PC-3 (cell line): ENCODE measurements at regions not wholly inside any gene's neighbourhood (a gene's known extent, or its start where the extent isn't known, plus 50 kb on each side); places are given as distances from the start of the nearest gene placed in this dataset.

Source experiments
- ATAC-seq: fragments of 200-7000 bp; cut with Tn5 transposase; 2 replicates; pipeline ENCODE4 v1.9.1; 2020; ENCODE audit warnings: mild to moderate bottlenecking, moderate library complexity
- BruUV-seq: library from RNA; stranded (reverse); fragments of 400-500 nt; replicated peaks from 2 replicates; lab custom pipeline; 2021; lab: Mats Ljungman, UMichigan
- CTCF ChIA-PET: fragments of 300-600 bp; sonication (Branson Sonifier 250); formaldehyde crosslinking; loops from one replicate; lab custom pipeline; 2022; ENCODE audit warnings: antibody characterized with exemption; lab: Charles Lee
- POLR2A ChIA-PET: fragments of 300-600 bp; sonication (Branson Sonifier 250); formaldehyde crosslinking; loops from one replicate; lab custom pipeline; 2022; ENCODE audit warnings: antibody characterized with exemption; ENCODE audit not compliant: unreplicated experiment; lab: Charles Lee
- DNase-seq: peaks from one replicate; pipeline ENCODE4 v3.0.0-alpha.2; 2015
- H2AFZ ChIP-seq: fragments of 300-600 bp; sonication (generic); 2 replicates; pipeline ENCODE4 v1.6.0; 2016; ENCODE audit warnings: antibody characterized with exemption, low read length
- H3F3A ChIP-seq: fragments of 300-600 bp; sonication (generic); one replicate; pipeline ENCODE4 v1.6.0; 2017; ENCODE audit warnings: antibody characterized with exemption, low read length, control low read depth, mild to moderate bottlenecking; ENCODE audit not compliant: unreplicated experiment
- H3K27ac ChIP-seq: fragments of 300-600 bp; sonication (generic); 2 replicates; pipeline ENCODE4 v1.5.1; 2016; ENCODE audit warnings: mild to moderate bottlenecking, low read length
- H3K27me3 ChIP-seq: fragments of 300-600 bp; sonication (generic); 2 replicates; pipeline ENCODE4 v1.6.1; 2016; ENCODE audit warnings: low read length, mixed read lengths
- H3K36me3 ChIP-seq: fragments of 300-600 bp; sonication (generic); 2 replicates; pipeline ENCODE4 v1.6.1; 2016; ENCODE audit warnings: low read depth, mixed run types, low read length, mixed read lengths
- H3K4me1 ChIP-seq: fragments of 300-600 bp; sonication (generic); 2 replicates; pipeline ENCODE4 v1.5.1; 2016; ENCODE audit warnings: low read length; ENCODE audit not compliant: insufficient read depth
- H3K4me2 ChIP-seq: fragments of 300-600 bp; sonication (generic); 2 replicates; pipeline ENCODE4 v1.6.0; 2016; ENCODE audit warnings: low read length
- H3K4me3 ChIP-seq: fragments of 300-600 bp; sonication (generic); 2 replicates; pipeline ENCODE4 v1.5.1; 2016; ENCODE audit warnings: mild to moderate bottlenecking, low read length, mixed read lengths
- H3K79me2 ChIP-seq: fragments of 300-600 bp; sonication (generic); 2 replicates; pipeline ENCODE4 v1.6.1; 2017; ENCODE audit warnings: low read length, mixed read lengths
- H3K9ac ChIP-seq: fragments of 300-600 bp; sonication (generic); 2 replicates; pipeline ENCODE4 v1.6.0; 2016; ENCODE audit warnings: mild to moderate bottlenecking, low read length
- H3K9me2 ChIP-seq: fragments of 300-600 bp; sonication (generic); replicated peaks from 2 replicates; pipeline ENCODE4 v1.6.1; 2016; ENCODE audit warnings: mixed run types, low read length, mixed read lengths
- H3K9me3 ChIP-seq: fragments of 300-600 bp; sonication (generic); 2 replicates; pipeline ENCODE4 v1.6.1; 2016; ENCODE audit warnings: low read length, mixed read lengths
- H4K20me1 ChIP-seq: fragments of 300-600 bp; sonication (generic); 2 replicates; pipeline ENCODE4 v1.6.1; 2016; ENCODE audit warnings: low read length, mixed read lengths
- CTCF ChIP-seq: fragments of 300-600 bp; sonication (generic); conservative IDR thresholded peaks from 2 replicates; pipeline ENCODE4 v1.5.1; 2017; ENCODE audit warnings: antibody characterized with exemption, low read depth, mild to moderate bottlenecking, low read length
- EZH2 ChIP-seq: fragments of 300-600 bp; sonication (generic); IDR thresholded peaks from one replicate; pipeline ENCODE4 v1.6.1; 2017; ENCODE audit warnings: antibody characterized with exemption, mild to moderate bottlenecking, low read length; ENCODE audit not compliant: unreplicated experiment
- EZH2phosphoT487 ChIP-seq: fragments of 300-600 bp; sonication (generic); IDR thresholded peaks from 2 replicates; pipeline ENCODE4 v1.6.1; 2018; ENCODE audit warnings: mild to moderate bottlenecking, antibody characterized with exemption, low read length, borderline replicate concordance
- intact Hi-C: fragments of 100-400 bp; cut with micrococcal nuclease; formaldehyde crosslinking; loops from 2 replicates; pipeline ENCODE4 v1.9.0; 2023

DNA sequence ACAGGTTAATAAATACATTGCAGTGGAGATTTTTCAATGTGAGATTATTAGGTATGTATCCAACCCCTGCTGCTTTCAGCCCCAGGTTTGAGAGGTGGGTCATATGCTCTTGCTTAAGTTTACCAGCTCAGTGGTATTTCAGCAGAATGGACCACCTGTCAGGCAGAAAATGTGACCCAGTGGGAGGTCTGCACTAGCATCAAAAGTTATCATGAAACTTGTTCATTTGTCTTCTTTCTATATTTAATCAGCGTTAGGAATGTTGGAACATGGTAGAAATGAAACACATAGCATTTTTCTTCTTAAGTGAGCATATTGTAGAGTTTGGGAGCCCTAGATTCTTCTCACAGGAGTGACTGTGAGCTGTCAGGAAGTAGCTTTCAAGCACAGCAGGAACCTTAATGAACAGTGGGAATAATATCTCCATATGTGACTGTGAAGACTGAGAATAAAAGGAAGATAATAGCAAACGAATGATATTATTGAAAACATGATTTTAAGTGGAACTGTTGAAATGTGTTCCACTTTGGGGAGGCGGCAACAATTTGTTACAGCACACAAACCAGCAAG is 596.9 kb upstream of the CDH6 start:
- TF ChIP-seq CTCF (no peak), EZH2phosphoT487 (no peak), EZH2 (no peak)
- no TSS peak for BruUV-seq

GRCh38 chr5:30594331-30594730 is 599.2 kb upstream of the CDH6 start:
- H4K20me1 ChIP-seq: no peaks in the 10 kb centered on the region

More for the DNA sequence above, 596.9 kb upstream of the CDH6 start:
- Histone ChIP-seq H3K4me3 (no peak overlapping the region), H3K9me2 (no peaks in the 10 kb centered on the region), H3K36me3 (no peaks in the 10 kb centered on the region), H3F3A (no peaks in the 10 kb centered on the region), H3K27ac (no peak overlapping the region), H3K4me2 (no peak overlapping the region), H4K20me1 (no peaks in the 10 kb centered on the region), H3K4me1 (no peaks in the 10 kb centered on the region), H3K79me2 (no peaks in the 10 kb centered on the region), H3K9ac (no peak overlapping the region), H3K27me3 (no peaks in the 10 kb centered on the region), H3K9me3 (no peaks in the 10 kb centered on the region), H2AFZ (no peak overlapping the region)
- intact Hi-C loops: no loop called here
- ATAC-seq (no peak), DNase-seq (no peak)
- CTCF ChIA-PET: no interaction called here
- POLR2A ChIA-PET: no interaction called here

More at GRCh38 chr5:30594331-30594730, 599.2 kb upstream of the CDH6 start:
- Histone ChIP-seq H3K4me3 (no peak overlapping the region), H3K79me2 (no peaks in the 10 kb centered on the region), H3K4me1 (no peaks in the 10 kb centered on the region), H3K9me3 (no peaks in the 10 kb centered on the region), H2AFZ (no peak overlapping the region), H3F3A (no peaks in the 10 kb centered on the region), H3K27me3 (no peaks in the 10 kb centered on the region), H3K9ac (no peak overlapping the region), H3K27ac (no peak overlapping the region), H3K4me2 (no peak overlapping the region), H3K9me2 (no peaks in the 10 kb centered on the region), H3K36me3 (no peaks in the 10 kb centered on the region)
- DNase-seq (no peak), ATAC-seq (no peak)
- TF ChIP-seq EZH2phosphoT487 (no peak), CTCF (no peak), EZH2 (no peak)
- intact Hi-C loops: no loop called here
- POLR2A ChIA-PET: no interaction called here
- CTCF ChIA-PET: no interaction called here
- no TSS peak for BruUV-seq
